Activated CD8-positive, alpha-beta T cell treated with anti-CD3 and anti-CD28 coated beads, Interleukin-2, amount 10 ng/mL, durations not matched to agents 7 days and 5 days (primary cell): ENCODE measurements at regions not wholly inside any gene's neighbourhood (a gene's known extent, or its start where the extent isn't known, plus 50 kb on each side); places are given as distances from the start of the nearest gene placed in this dataset.
A peak's percentile ranks its signal among the peaks of the same experiment; 100 is the strongest.

Experiments
- ATAC-seq: fragments of 150-1000 bp; cut with Tn5 transposase; one replicate; pipeline ENCODE4 v1.10.0; 2021; ENCODE audit warnings: moderate library complexity
- CTCF ChIA-PET: fragments of 350-600 bp; sonication (Branson Sonifier 250); formaldehyde crosslinking; loops from one replicate; lab custom pipeline; 2021; ENCODE audit warnings: antibody characterized with exemption; lab: Charles Lee
- POLR2A ChIA-PET: fragments of 350-600 bp; sonication (Branson Sonifier 250); formaldehyde crosslinking; loops from one replicate; lab custom pipeline; 2021; ENCODE audit warnings: antibody characterized with exemption; lab: Charles Lee
- DNase-seq: peaks from one replicate; pipeline ENCODE4 v3.0.0-alpha.2; 2020
- H3K27ac Mint-ChIP-seq: one replicate; pipeline ENCODE4 v1.8.0; 2021; ENCODE audit warnings: mild to moderate bottlenecking, mixed read lengths
- H3K27me3 Mint-ChIP-seq: one replicate; pipeline ENCODE4 v1.8.0; 2021; ENCODE audit warnings: low read depth, mixed read lengths
- H3K36me3 Mint-ChIP-seq: one replicate; pipeline ENCODE4 v1.8.0; 2021; ENCODE audit warnings: low read depth, mixed read lengths
- H3K4me1 Mint-ChIP-seq: one replicate; pipeline ENCODE4 v1.8.0; 2021; ENCODE audit warnings: low read depth, mixed read lengths
- H3K4me3 Mint-ChIP-seq: one replicate; pipeline ENCODE4 v1.8.0; 2021; ENCODE audit warnings: mild to moderate bottlenecking, mixed read lengths
- H3K9me3 Mint-ChIP-seq: one replicate; pipeline ENCODE4 v1.8.0; 2022; ENCODE audit warnings: mixed read lengths; ENCODE audit not compliant: insufficient read depth

- Mint-ChIP-seq H3K27me3 (peaks cover 20% of the 10 kb centered on the region), H3K4me1 (no peaks in the 10 kb centered on the region), H3K27ac (no peak overlapping the region), H3K4me3 (no peak overlapping the region), H3K36me3 (no peaks in the 10 kb centered on the region), H3K9me3 (no peaks in the 10 kb centered on the region)
- ATAC-seq: no peak
- CTCF ChIA-PET: interaction anchor here (1.3 kb wide), 1 partner anchor 31 kb away, joined by 3 read pairs; no protein-coding TSS in a partner anchor
- no peak for DNase-seq
- POLR2A ChIA-PET: no interaction called here
Measured at GRCh38 chr15:58258501-58259292, 120.5 kb downstream of the AQP9 start.

GRCh38 chr15:58260205-58260724, 122.1 kb downstream of the AQP9 start:
- ATAC-seq (no peak), DNase-seq (no peak)
- Mint-ChIP-seq H3K9me3 (no peaks in the 10 kb centered on the region), H3K4me1 (peaks cover 3% of the 10 kb centered on the region), H3K36me3 (no peaks in the 10 kb centered on the region), H3K4me3 (no peak overlapping the region), H3K27ac (no peak overlapping the region), H3K27me3 (peaks cover 15% of the 10 kb centered on the region)
- CTCF ChIA-PET: interaction anchor here (1.3 kb wide), 1 partner anchor 32 kb away, joined by 3 read pairs; no protein-coding TSS in a partner anchor
- POLR2A ChIA-PET: no interaction called here

- no peak for DNase-seq
- Mint-ChIP-seq H3K27me3 (peaks cover 12% of the 10 kb centered on the region), H3K36me3 (no peaks in the 10 kb centered on the region), H3K27ac (no peak overlapping the region), H3K4me1 (peaks cover 3% of the 10 kb centered on the region), H3K9me3 (no peaks in the 10 kb centered on the region), H3K4me3 (no peak overlapping the region)
- ChIA-PET POLR2A (no interaction called here), CTCF (no interaction called here)
- no peak for ATAC-seq
Measured at GRCh38 chr15:58260725-58261267, 122.6 kb downstream of the AQP9 start.

- ChIA-PET CTCF (interaction anchor here (1.8 kb wide), 1 partner anchor 33 kb away, joined by 10 read pairs; no protein-coding TSS in a partner anchor), POLR2A (no interaction called here)
- DNase-seq (no peak), ATAC-seq (no peak)
- peaks cover 3% of the 10 kb centered on the region for H3K4me1 Mint-ChIP-seq
- H3K36me3 Mint-ChIP-seq: no peaks in the 10 kb centered on the region
- peaks cover 9% of the 10 kb centered on the region for H3K27me3 Mint-ChIP-seq
- no peaks in the 10 kb centered on the region for H3K9me3 Mint-ChIP-seq
- no peak overlapping the region for H3K27ac Mint-ChIP-seq
- H3K4me3 Mint-ChIP-seq: no peak overlapping the region
Measured at GRCh38 chr15:58261368-58261767, 123.2 kb downstream of the AQP9 start.

GRCh38 chr15:58264053-58264971, 126.1 kb downstream of the AQP9 start:
- peaks cover 3% of the 10 kb centered on the region for H3K4me1 Mint-ChIP-seq
- ChIA-PET CTCF (interaction anchor here (1.5 kb wide), 1 partner anchor 36 kb away, joined by 3 read pairs; no protein-coding TSS in a partner anchor), POLR2A (no interaction called here)
- H3K4me3 Mint-ChIP-seq: no peak overlapping the region
- ATAC-seq: no peak
- no peaks in the 10 kb centered on the region for H3K9me3 Mint-ChIP-seq
- no peaks in the 10 kb centered on the region for H3K36me3 Mint-ChIP-seq
- DNase-seq: no peak
- no peak overlapping the region for H3K27ac Mint-ChIP-seq
- peaks cover 3% of the 10 kb centered on the region for H3K27me3 Mint-ChIP-seq

GRCh38 chr15:58267051-58267450, 128.9 kb downstream of the AQP9 start:
- CTCF ChIA-PET: no interaction called here
- ATAC-seq: no peak
- POLR2A ChIA-PET: no interaction called here

DNA sequence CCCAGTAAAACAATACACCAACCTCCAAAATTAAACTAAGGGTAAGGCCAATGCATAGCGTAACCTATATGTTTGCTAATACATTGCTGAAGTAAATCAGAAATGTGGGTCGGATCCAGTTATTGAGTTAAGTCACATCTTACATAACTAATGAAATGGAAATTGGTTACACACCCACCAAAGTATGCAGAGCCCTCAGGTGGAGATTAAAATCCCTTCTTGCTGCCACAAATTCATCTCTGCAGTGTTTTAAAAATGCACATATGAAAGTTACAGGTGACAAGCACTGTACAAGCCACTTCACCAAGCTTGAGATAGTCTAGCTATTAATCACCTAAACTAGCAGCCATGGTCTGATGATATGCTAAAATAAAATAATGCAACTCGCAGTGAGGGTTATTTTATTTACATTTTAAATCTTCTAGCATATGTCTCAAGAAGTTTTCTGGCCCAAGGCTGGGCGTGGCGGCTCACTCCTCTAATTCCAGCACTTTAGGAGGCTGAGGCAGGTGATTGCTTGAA, 130.6 kb downstream of the AQP9 start:
- no peak overlapping the region for H3K27ac Mint-ChIP-seq
- CTCF ChIA-PET: interaction anchor here (0.6 to 1.8 kb wide), 16 partner anchors 12 to 1384 kb away, joined by 3 to 8 read pairs (median 4); no protein-coding TSS in a partner anchor
- POLR2A ChIA-PET: interaction anchor here (0.9 to 1.1 kb wide), 3 partner anchors 45 to 69 kb away, joined by 3 to 4 read pairs (median 4); no protein-coding TSS in a partner anchor
- H3K9me3 Mint-ChIP-seq: peaks cover 18% of the 10 kb centered on the region
- H3K4me3 Mint-ChIP-seq: no peak overlapping the region
- ATAC-seq: no peak
- DNase-seq: no peak
- peaks cover 14% of the 10 kb centered on the region for H3K4me1 Mint-ChIP-seq
- peaks cover 9% of the 10 kb centered on the region for H3K36me3 Mint-ChIP-seq
- H3K27me3 Mint-ChIP-seq: peaks cover 3% of the 10 kb centered on the region

More at GRCh38 chr15:58267051-58267450, 128.9 kb downstream of the AQP9 start:
- H3K27me3 Mint-ChIP-seq: peaks cover 3% of the 10 kb centered on the region
- peaks cover 9% of the 10 kb centered on the region for H3K36me3 Mint-ChIP-seq
- peaks cover 14% of the 10 kb centered on the region for H3K4me1 Mint-ChIP-seq
- H3K4me3 Mint-ChIP-seq: no peak overlapping the region
- no peak for DNase-seq
- no peak overlapping the region for H3K27ac Mint-ChIP-seq
- H3K9me3 Mint-ChIP-seq: peaks cover 15% of the 10 kb centered on the region

- Mint-ChIP-seq H3K9me3 (peaks cover 18% of the 10 kb centered on the region), H3K4me1 (peaks cover 10% of the 10 kb centered on the region), H3K36me3 (peaks cover 9% of the 10 kb centered on the region), H3K27me3 (peaks cover 3% of the 10 kb centered on the region), H3K4me3 (no peak overlapping the region), H3K27ac (no peak overlapping the region)
- ChIA-PET CTCF (interaction anchor here (0.6 to 1.8 kb wide), 25 partner anchors 12 to 1383 kb away, joined by 3 to 8 read pairs (median 4); partner anchors contain the start of gene ADAM10), POLR2A (interaction anchor here (0.9 to 1.1 kb wide), 3 partner anchors 44 to 68 kb away, joined by 3 to 4 read pairs (median 4); no protein-coding TSS in a partner anchor)
- DNase-seq (peak; percentile 63), ATAC-seq (peak; percentile 67)
Measured at GRCh38 chr15:58269455-58270414, 131.6 kb downstream of the AQP9 start.

GRCh38 chr15:58271410-58271809, 133.2 kb downstream of the AQP9 start:
- ChIA-PET CTCF (interaction anchor here (0.7 to 1.6 kb wide), 2 partner anchors 139 to 165 kb away, joined by 3 to 4 read pairs; no protein-coding TSS in a partner anchor), POLR2A (no interaction called here)
- H3K9me3 Mint-ChIP-seq: peaks cover 18% of the 10 kb centered on the region
- no peak overlapping the region for H3K4me3 Mint-ChIP-seq
- ATAC-seq (no peak), DNase-seq (no peak)
- peaks cover 9% of the 10 kb centered on the region for H3K36me3 Mint-ChIP-seq
- peaks cover 10% of the 10 kb centered on the region for H3K4me1 Mint-ChIP-seq
- H3K27me3 Mint-ChIP-seq: no peaks in the 10 kb centered on the region
- H3K27ac Mint-ChIP-seq: no peak overlapping the region

GRCh38 chr15:58273104-58273503, 134.9 kb downstream of the AQP9 start:
- Mint-ChIP-seq H3K4me1 (peaks cover 10% of the 10 kb centered on the region), H3K27ac (no peak overlapping the region), H3K9me3 (peaks cover 18% of the 10 kb centered on the region), H3K36me3 (peaks cover 9% of the 10 kb centered on the region), H3K27me3 (peaks cover 4% of the 10 kb centered on the region), H3K4me3 (no peak overlapping the region)
- ChIA-PET POLR2A (no interaction called here), CTCF (interaction anchor here (2.0 kb wide), 2 partner anchors 45 to 497 kb away, joined by 7 read pairs; partner anchors contain the start of gene MINDY2)
- ATAC-seq (no peak), DNase-seq (no peak)
